ENCODE measurements at regions not wholly inside any gene's neighbourhood (a gene's known extent, or its start where the extent isn't known, plus 50 kb on each side); places are given as distances from the start of the nearest gene placed in this dataset.

- no peak for TF ChIP-seq ZNF318 (IDR thresholded peaks at IDR 0.05; ENCODE audit: borderline replicate concordance in 1 of 2, low read depth in 1 of 2)
- TF ChIP-seq DACH1 (IDR thresholded peaks at IDR 0.05; ENCODE audit: partially characterized antibody), result no peak
- no peak for TF ChIP-seq NFE2 (IDR thresholded peaks at IDR 0.05; ENCODE audit: low read depth)
- TF ChIP-seq BCLAF1 (IDR thresholded peaks at IDR 0.05; ENCODE audit: borderline replicate concordance in 1 of 2, control insufficient read depth in 1 of 2, low read depth in 2 of 2, low read length in 1 of 2), result no peak
- TF ChIP-seq GTF3C2 (IDR thresholded peaks at IDR 0.05; ENCODE audit: borderline replicate concordance, extremely low read depth, insufficient read length), result no peak
- TF ChIP-seq CEBPZ (IDR thresholded peaks at IDR 0.05; ENCODE audit: borderline replicate concordance, low read depth, low read length), result no peak
- TF ChIP-seq RBM25 (IDR thresholded peaks at IDR 0.05; ENCODE audit: low read depth, low read length, severe bottlenecking), result no peak
These were observed 101.5 kb upstream of the TMC3 start (continued) for GRCh38 chr15:81475471-81475870.
